Keratinocyte (primary cell): ENCODE measurements at regions not wholly inside any gene's neighbourhood (a gene's known extent, or its start where the extent isn't known, plus 50 kb on each side); places are given as distances from the start of the nearest gene placed in this dataset.

Source experiments
- DNase-seq: peaks from one replicate; pipeline ENCODE4 v3.0.0-alpha.2; 2011; ENCODE audit warnings: low read depth, missing footprints, low spot score
- FAIRE-seq: peaks from 2 replicates; lab custom pipeline; 2011; peaks lifted over from hg19 to GRCh38; lab: Jason Lieb, UNC
- H2AFZ ChIP-seq: 2 replicates; pipeline ENCODE4 v1.6.0; 2012; ENCODE audit warnings: low read length, control low read depth, inconsistent platforms; ENCODE audit not compliant: control insufficient read depth
- H3K27ac ChIP-seq: 2 replicates; pipeline ENCODE4 v1.5.1; 2011; ENCODE audit warnings: low read length; ENCODE audit not compliant: control insufficient read depth, insufficient read depth
- H3K27me3 ChIP-seq: 3 replicates; pipeline ENCODE4 v1.6.0; 2011; ENCODE audit warnings: low read length; ENCODE audit not compliant: control insufficient read depth, insufficient read depth; ENCODE audit errors: extremely low read depth
- H3K36me3 ChIP-seq, 2 experiments: 2 replicates in 1 of 2; 3 replicates in 1 of 2; pipeline ENCODE4 v1.5.1; 2011; ENCODE audit warnings: low read length in 2 of 2, mild to moderate bottlenecking in 1 of 2; ENCODE audit not compliant: control insufficient read depth in 2 of 2, insufficient read depth in 2 of 2; ENCODE audit errors: extremely low read depth in 1 of 2
- H3K4me1 ChIP-seq: 3 replicates; pipeline ENCODE4 v1.5.1; 2011; ENCODE audit warnings: low read length; ENCODE audit not compliant: control insufficient read depth, insufficient read depth; ENCODE audit errors: extremely low read depth
- H3K4me2 ChIP-seq: 3 replicates; pipeline ENCODE4 v1.6.0; 2011; ENCODE audit warnings: low read depth, low read length; ENCODE audit not compliant: control insufficient read depth, insufficient read depth; ENCODE audit errors: extremely low read depth
- H3K4me3 ChIP-seq, 3 experiments: fragments of 200-600 bp in 1 of 3; sonication (generic) in 1 of 3; 2 replicates in 2 of 3; 3 replicates in 1 of 3; pipeline ENCODE4 v1.5.1; 2011 to 2016; ENCODE audit warnings: low read length in 3 of 3, mild to moderate bottlenecking in 3 of 3, control low read depth in 2 of 3, inconsistent platforms in 1 of 3, low read depth in 1 of 3, mixed read lengths in 1 of 3, mixed run types in 1 of 3, moderate library complexity in 1 of 3; ENCODE audit not compliant: control insufficient read depth in 2 of 3, insufficient read depth in 2 of 3; ENCODE audit errors: extremely low read depth in 1 of 3
- H3K79me2 ChIP-seq: 2 replicates; pipeline ENCODE4 v1.6.0; 2012; ENCODE audit warnings: low read length; ENCODE audit not compliant: control insufficient read depth, insufficient read depth
- H3K9ac ChIP-seq: 3 replicates; pipeline ENCODE4 v1.6.0; 2011; ENCODE audit warnings: low read length; ENCODE audit not compliant: control insufficient read depth, insufficient read depth; ENCODE audit errors: extremely low read depth
- H3K9me1 ChIP-seq: 3 replicates; pipeline ENCODE4 v1.6.0; 2011; ENCODE audit warnings: low read length; ENCODE audit not compliant: control insufficient read depth, insufficient read depth; ENCODE audit errors: extremely low read depth
- H3K9me3 ChIP-seq: 2 replicates; pipeline ENCODE4 v1.5.1; 2012; ENCODE audit warnings: low read depth, low read length; ENCODE audit not compliant: control insufficient read depth
- H4K20me1 ChIP-seq: 3 replicates; pipeline ENCODE4 v1.6.0; 2011; ENCODE audit warnings: low read length; ENCODE audit not compliant: control insufficient read depth, insufficient read depth; ENCODE audit errors: extremely low read depth
- EZH2 ChIP-seq: IDR thresholded peaks from one replicate; pipeline ENCODE4 v1.6.1; 2012; ENCODE audit warnings: inconsistent platforms, mild to moderate bottlenecking, low read length, moderate library complexity
- dilution Hi-C: fragments of 300-500 bp; cut with MboI; formaldehyde crosslinking; loops from one replicate; pipeline ENCODE4 v1.7.0; 2020; ENCODE audit warnings: low sequenced_read_pairs; ENCODE audit not compliant: extremely low pct_ligation_motif_present
- TF ChIP-seq, protein P1 (sequence below), 3 experiments: IDR thresholded peaks in 1 of 3; conservative IDR thresholded peaks in 1 of 3; optimal IDR thresholded peaks in 1 of 3; 2 replicates in 2 of 3; 3 replicates in 1 of 3; pipeline versions ENCODE3 to v1.5.1; 2011; ENCODE audit warnings: low read length in 3 of 3, mild to moderate bottlenecking in 3 of 3, moderate library complexity in 2 of 3, control low read depth in 1 of 3, inconsistent platforms in 1 of 3; ENCODE audit not compliant: insufficient read depth in 2 of 3; ENCODE audit errors: extremely low read depth in 1 of 3

DNA sequence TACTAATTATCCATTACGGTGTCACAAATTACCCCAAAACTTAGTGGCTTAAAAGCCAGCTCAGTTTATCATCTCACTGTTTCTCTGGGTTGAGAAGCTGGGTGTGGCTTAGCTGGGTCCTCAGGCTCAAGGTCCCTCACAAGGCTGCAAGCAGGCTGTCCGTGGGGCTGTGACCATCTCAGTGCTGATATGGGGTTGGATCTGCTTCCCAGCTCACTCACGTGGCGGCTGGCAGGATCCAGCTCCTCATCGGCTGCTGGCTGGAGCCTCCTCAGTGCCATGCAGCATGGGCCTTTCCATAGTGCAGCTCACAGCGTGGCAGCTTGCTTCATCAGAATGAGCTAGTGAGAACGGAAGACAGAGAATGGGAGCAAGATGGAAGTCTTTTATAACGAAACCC lies 128.5 kb upstream of the CPEB4 start:
- H3K27me3 ChIP-seq, result no peaks in the 10 kb centered on the region
- H3K36me3 ChIP-seq, result no peaks in the 10 kb centered on the region
- FAIRE-seq, result no peak
- DNase-seq, result no peak
- H3K79me2 ChIP-seq, result no peaks in the 10 kb centered on the region
- no peak for TF ChIP-seq EZH2
- TF ChIP-seq, protein P1, sequence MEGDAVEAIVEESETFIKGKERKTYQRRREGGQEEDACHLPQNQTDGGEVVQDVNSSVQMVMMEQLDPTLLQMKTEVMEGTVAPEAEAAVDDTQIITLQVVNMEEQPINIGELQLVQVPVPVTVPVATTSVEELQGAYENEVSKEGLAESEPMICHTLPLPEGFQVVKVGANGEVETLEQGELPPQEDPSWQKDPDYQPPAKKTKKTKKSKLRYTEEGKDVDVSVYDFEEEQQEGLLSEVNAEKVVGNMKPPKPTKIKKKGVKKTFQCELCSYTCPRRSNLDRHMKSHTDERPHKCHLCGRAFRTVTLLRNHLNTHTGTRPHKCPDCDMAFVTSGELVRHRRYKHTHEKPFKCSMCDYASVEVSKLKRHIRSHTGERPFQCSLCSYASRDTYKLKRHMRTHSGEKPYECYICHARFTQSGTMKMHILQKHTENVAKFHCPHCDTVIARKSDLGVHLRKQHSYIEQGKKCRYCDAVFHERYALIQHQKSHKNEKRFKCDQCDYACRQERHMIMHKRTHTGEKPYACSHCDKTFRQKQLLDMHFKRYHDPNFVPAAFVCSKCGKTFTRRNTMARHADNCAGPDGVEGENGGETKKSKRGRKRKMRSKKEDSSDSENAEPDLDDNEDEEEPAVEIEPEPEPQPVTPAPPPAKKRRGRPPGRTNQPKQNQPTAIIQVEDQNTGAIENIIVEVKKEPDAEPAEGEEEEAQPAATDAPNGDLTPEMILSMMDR (optimal IDR thresholded peaks at IDR 0.05 in 1 of 3, IDR thresholded peaks at IDR 0.05 in 1 of 3, conservative IDR thresholded peaks at IDR 0.05 in 1 of 3; ENCODE audit: extremely low read depth in 1 of 3, insufficient read depth in 2 of 3, low read length in 3 of 3), result no peak
- no peak overlapping the region for H3K9ac ChIP-seq
- H2AFZ ChIP-seq, result no peak overlapping the region
- H3K27ac ChIP-seq, result no peak overlapping the region
- no peak overlapping the region for H3K4me2 ChIP-seq
- H3K9me3 ChIP-seq, result no peaks in the 10 kb centered on the region
- H3K4me3 ChIP-seq, result no peak overlapping the region
- H3K4me1 ChIP-seq, result peaks cover 10% of the 10 kb centered on the region
- H4K20me1 ChIP-seq, result no peaks in the 10 kb centered on the region
- dilution Hi-C loops, result no loop called here
- H3K9me1 ChIP-seq, result no peaks in the 10 kb centered on the region

GRCh38 chr5:173760461-173761177 lies 127.5 kb upstream of the CPEB4 start:
- peaks cover 13% of the 10 kb centered on the region for H3K4me1 ChIP-seq
- dilution Hi-C loops, result no loop called here
- H3K9me1 ChIP-seq, result no peaks in the 10 kb centered on the region
- H3K27me3 ChIP-seq, result no peaks in the 10 kb centered on the region
- no peak overlapping the region for H3K4me3 ChIP-seq
- no peaks in the 10 kb centered on the region for H3K79me2 ChIP-seq
- no peak for DNase-seq
- no peaks in the 10 kb centered on the region for H3K36me3 ChIP-seq
- no peaks in the 10 kb centered on the region for H3K9me3 ChIP-seq
- no peak overlapping the region for H3K27ac ChIP-seq
- H4K20me1 ChIP-seq, result no peaks in the 10 kb centered on the region
- no peak for FAIRE-seq
- no peak overlapping the region for H2AFZ ChIP-seq
- no peak overlapping the region for H3K9ac ChIP-seq
- TF ChIP-seq, protein P1 (optimal IDR thresholded peaks at IDR 0.05 in 1 of 3, IDR thresholded peaks at IDR 0.05 in 1 of 3, conservative IDR thresholded peaks at IDR 0.05 in 1 of 3; ENCODE audit: extremely low read depth in 1 of 3, insufficient read depth in 2 of 3, low read length in 3 of 3), result no peak
- TF ChIP-seq EZH2, result no peak
- no peak overlapping the region for H3K4me2 ChIP-seq
